IPS-20b (cell line): ENCODE measurements at regions not wholly inside any gene's neighbourhood (a gene's known extent, or its start where the extent isn't known, plus 50 kb on each side); places are given as distances from the start of the nearest gene placed in this dataset.
"Not testable (repeated sequence)": the region's sequence is repeated elsewhere in the genome, so short reads cannot be mapped to it uniquely, and the experiment has no call there.

Experiments used
- H3K27ac ChIP-seq: one replicate; pipeline ENCODE4 v1.5.1; 2013; ENCODE audit warnings: low read length
- H3K27me3 ChIP-seq: 2 replicates; pipeline ENCODE4 v1.6.1; 2013; ENCODE audit warnings: mild to moderate bottlenecking, low read length, inconsistent platforms; ENCODE audit not compliant: insufficient read depth
- H3K36me3 ChIP-seq: 2 replicates; pipeline ENCODE4 v1.6.1; 2013; ENCODE audit warnings: low read depth, mild to moderate bottlenecking, inconsistent platforms, low read length, moderate library complexity; ENCODE audit not compliant: insufficient read depth
- H3K4me1 ChIP-seq: 2 replicates; pipeline ENCODE4 v1.6.1; 2013; ENCODE audit warnings: mild to moderate bottlenecking, control low read depth, inconsistent platforms, low read length, moderate library complexity; ENCODE audit not compliant: insufficient read depth
- H3K4me3 ChIP-seq: 2 replicates; pipeline ENCODE4 v1.5.1; 2013; ENCODE audit warnings: mild to moderate bottlenecking, low read length, inconsistent platforms
- H3K9ac ChIP-seq: 2 replicates; pipeline ENCODE4 v1.6.1; 2013; ENCODE audit warnings: low read depth, mild to moderate bottlenecking, inconsistent platforms, low read length, moderate library complexity
- H3K9me3 ChIP-seq: 2 replicates; pipeline ENCODE4 v1.6.1; 2013; ENCODE audit warnings: mild to moderate bottlenecking, low read depth, low read length, inconsistent platforms; ENCODE audit not compliant: insufficient read depth

- Histone ChIP-seq H3K27me3 (peaks cover 4% of the 10 kb centered on the region; the same call in 1 of the 2 replicates), H3K9me3 (no peaks in the 10 kb centered on the region), H3K36me3 (0 out of 2 replicates have a peak, but pooled peaks cover under 1% of the 10 kb centered on the region), H3K27ac (peak overlapping the region; percentile 80), H3K9ac (peak overlapping the region; percentile 77), H3K4me1 (peaks cover 16% of the 10 kb centered on the region), H3K4me3 (peak overlapping the region; percentile 84)
Observed at GRCh38 chr16:65235339-65236177, 113.7 kb upstream of the CDH11 start.

GRCh38 chr16:65234721-65235320 lies 113.0 kb upstream of the CDH11 start:
- Histone ChIP-seq H3K4me1 (peaks cover 11% of the 10 kb centered on the region; the same call in 1 of the 2 replicates), H3K27ac (peak overlapping the region; percentile 47), H3K4me3 (peak overlapping the region; percentile 84), H3K9ac (peak overlapping the region; percentile 97)
- not testable (repeated sequence) for H3K27me3 ChIP-seq, H3K36me3 ChIP-seq, H3K9me3 ChIP-seq

GRCh38 chr16:65229191-65229662 lies 107.4 kb upstream of the CDH11 start:
- Histone ChIP-seq H3K4me1 (peaks cover 32% of the 10 kb centered on the region; the same call in 1 of the 2 replicates), H3K4me3 (peak overlapping the region; percentile 36), H3K27me3 (peaks cover 2% of the 10 kb centered on the region; the same call in 1 of the 2 replicates), H3K9me3 (no peaks in the 10 kb centered on the region), H3K9ac (peak overlapping the region; percentile 13; the same call in 1 of the 2 replicates), H3K27ac (no peak overlapping the region), H3K36me3 (peaks cover 37% of the 10 kb centered on the region)

- peaks cover 37% of the 10 kb centered on the region for H3K36me3 ChIP-seq
- peaks cover 40% of the 10 kb centered on the region; the same call in 1 of the 2 replicates for H3K4me1 ChIP-seq
- H3K27ac ChIP-seq: no peak overlapping the region
- H3K9ac ChIP-seq: no peak overlapping the region
- no peaks in the 10 kb centered on the region for H3K9me3 ChIP-seq
- no peak overlapping the region for H3K4me3 ChIP-seq
- peaks cover 10% of the 10 kb centered on the region; the same call in 1 of the 2 replicates for H3K27me3 ChIP-seq
Observed at GRCh38 chr16:65227150-65227835, 105.4 kb upstream of the CDH11 start.

GRCh38 chr16:65226077-65226476 lies 104.2 kb upstream of the CDH11 start:
- Histone ChIP-seq H3K27me3 (peaks cover 10% of the 10 kb centered on the region; the same call in 1 of the 2 replicates), H3K36me3 (peaks cover 37% of the 10 kb centered on the region), H3K27ac (no peak overlapping the region), H3K9ac (no peak overlapping the region), H3K9me3 (no peaks in the 10 kb centered on the region), H3K4me1 (peaks cover 40% of the 10 kb centered on the region; the same call in 1 of the 2 replicates), H3K4me3 (no peak overlapping the region)

GRCh38 chr16:65225488-65225887 lies 103.6 kb upstream of the CDH11 start:
- H3K36me3 ChIP-seq: peaks cover 36% of the 10 kb centered on the region
- H3K27ac ChIP-seq: no peak overlapping the region
- H3K9ac ChIP-seq: no peak overlapping the region
- peaks cover 40% of the 10 kb centered on the region; the same call in 1 of the 2 replicates for H3K4me1 ChIP-seq
- no peak overlapping the region for H3K4me3 ChIP-seq
- peaks cover 10% of the 10 kb centered on the region; the same call in 1 of the 2 replicates for H3K27me3 ChIP-seq
- H3K9me3 ChIP-seq: no peaks in the 10 kb centered on the region

GRCh38 chr16:65224994-65225393 lies 103.1 kb upstream of the CDH11 start:
- peaks cover 10% of the 10 kb centered on the region; the same call in 1 of the 2 replicates for H3K27me3 ChIP-seq
- H3K36me3 ChIP-seq: peaks cover 33% of the 10 kb centered on the region
- H3K4me3 ChIP-seq: no peak overlapping the region
- no peak overlapping the region for H3K9ac ChIP-seq
- H3K9me3 ChIP-seq: no peaks in the 10 kb centered on the region
- H3K27ac ChIP-seq: no peak overlapping the region
- H3K4me1 ChIP-seq: peaks cover 40% of the 10 kb centered on the region; the same call in 1 of the 2 replicates

GRCh38 chr16:65224471-65224870 lies 102.6 kb upstream of the CDH11 start:
- no peak overlapping the region for H3K4me3 ChIP-seq
- peaks cover 40% of the 10 kb centered on the region; the same call in 1 of the 2 replicates for H3K4me1 ChIP-seq
- H3K36me3 ChIP-seq: peaks cover 30% of the 10 kb centered on the region
- H3K27me3 ChIP-seq: peaks cover 10% of the 10 kb centered on the region; the same call in 1 of the 2 replicates
- H3K27ac ChIP-seq: no peak overlapping the region
- H3K9me3 ChIP-seq: no peaks in the 10 kb centered on the region
- no peak overlapping the region for H3K9ac ChIP-seq

GRCh38 chr16:65223335-65223734 lies 101.5 kb upstream of the CDH11 start:
- H3K9me3 ChIP-seq: no peaks in the 10 kb centered on the region
- peaks cover 35% of the 10 kb centered on the region; the same call in 1 of the 2 replicates for H3K4me1 ChIP-seq
- peaks cover 10% of the 10 kb centered on the region; the same call in 1 of the 2 replicates for H3K27me3 ChIP-seq
- peaks cover 19% of the 10 kb centered on the region for H3K36me3 ChIP-seq
- no peak overlapping the region for H3K27ac ChIP-seq
- H3K4me3 ChIP-seq: no peak overlapping the region
- H3K9ac ChIP-seq: no peak overlapping the region

GRCh38 chr16:65222536-65222935 lies 100.7 kb upstream of the CDH11 start:
- Histone ChIP-seq H3K36me3 (peaks cover 11% of the 10 kb centered on the region), H3K9ac (no peak overlapping the region), H3K27ac (no peak overlapping the region), H3K4me3 (no peak overlapping the region), H3K9me3 (no peaks in the 10 kb centered on the region), H3K27me3 (peaks cover 16% of the 10 kb centered on the region; the same call in 1 of the 2 replicates), H3K4me1 (peaks cover 30% of the 10 kb centered on the region; the same call in 1 of the 2 replicates)

GRCh38 chr16:65222049-65222448 lies 100.2 kb upstream of the CDH11 start:
- peaks cover 6% of the 10 kb centered on the region; the same call in 1 of the 2 replicates for H3K36me3 ChIP-seq
- no peaks in the 10 kb centered on the region for H3K9me3 ChIP-seq
- H3K27me3 ChIP-seq: peaks cover 21% of the 10 kb centered on the region; the same call in 1 of the 2 replicates

More at GRCh38 chr16:65222049-65222448, 100.2 kb upstream of the CDH11 start:
- Histone ChIP-seq H3K27ac (no peak overlapping the region), H3K4me3 (no peak overlapping the region), H3K4me1 (peaks cover 30% of the 10 kb centered on the region; the same call in 1 of the 2 replicates), H3K9ac (no peak overlapping the region)
